GM13976 (cell line): ENCODE measurements at regions not wholly inside any gene's neighbourhood (a gene's known extent, or its start where the extent isn't known, plus 50 kb on each side); places are given as distances from the start of the nearest gene placed in this dataset.

Source experiments
- DNase-seq: peaks from one replicate; pipeline ENCODE4 v3.0.0; 2012; ENCODE audit warnings: low spot score
- CTCF ChIP-seq: IDR thresholded peaks from 2 replicates; pipeline ENCODE4 v1.5.1; 2012; ENCODE audit warnings: borderline replicate concordance, mild to moderate bottlenecking; ENCODE audit not compliant: insufficient read depth; ENCODE audit errors: extremely low read depth, missing control alignments, control extremely low read depth
- in situ Hi-C: fragments of 300-500 bp; cut with MboI; formaldehyde crosslinking; loops from one replicate; pipeline ENCODE4 v1.12.0; 2022; ENCODE audit warnings: low sequenced_read_pairs, mixed read lengths, inconsistent platforms; ENCODE audit not compliant: unreplicated experiment

GRCh38 chr6:167733740-167734661 is 92.7 kb upstream of the AFDN start:
- in situ Hi-C loops: no loop called here
- DNase-seq: no peak
- TF ChIP-seq CTCF: no peak

GRCh38 chr6:167734662-167735083 is 92.0 kb upstream of the AFDN start:
- in situ Hi-C loops: no loop called here
- TF ChIP-seq CTCF: no peak
- no peak for DNase-seq

GRCh38 chr6:167735084-167735950 is 91.4 kb upstream of the AFDN start:
- no peak for TF ChIP-seq CTCF
- DNase-seq: no peak
- in situ Hi-C loops: no loop called here

- in situ Hi-C loops: no loop called here
- no peak for TF ChIP-seq CTCF
- DNase-seq: no peak
Observed at GRCh38 chr6:167735951-167736288, 90.8 kb upstream of the AFDN start.

- TF ChIP-seq CTCF: no peak
- in situ Hi-C loops: no loop called here
- DNase-seq: no peak
Observed at GRCh38 chr6:167736486-167737204, 90.1 kb upstream of the AFDN start.

- in situ Hi-C loops: no loop called here
Observed at GRCh38 chr6:167737205-167737830, 89.4 kb upstream of the AFDN start.

More at GRCh38 chr6:167737205-167737830, 89.4 kb upstream of the AFDN start:
- TF ChIP-seq CTCF: no peak
- no peak for DNase-seq
